NCI-H2227 treated with DMSO at 0.1 percent for 48 hours (cell line): ENCODE measurements at regions not wholly inside any gene's neighbourhood (a gene's known extent, or its start where the extent isn't known, plus 50 kb on each side); places are given as distances from the start of the nearest gene placed in this dataset.
A peak's percentile ranks its signal among the peaks of the same experiment; 100 is the strongest.

Experiments used
- DNase-seq: peaks from one replicate; lab custom pipeline; 2025; lab: John Stamatoyannopoulos, UW

GRCh38 chr3:72591522-72592421, 256.5 kb downstream of the SHQ1 start:
- peak; percentile 1 for DNase-seq

GRCh38 chr3:72590732-72591221, 257.5 kb downstream of the SHQ1 start:
- DNase-seq = peak; percentile 1

GRCh38 chr3:72587282-72587681, 261.0 kb downstream of the SHQ1 start:
- DNase-seq = no peak

GRCh38 chr3:72586694-72587093, 261.6 kb downstream of the SHQ1 start:
- DNase-seq = no peak

- no peak for DNase-seq
Measured at GRCh38 chr3:72585966-72586365, 262.3 kb downstream of the SHQ1 start.

- no peak for DNase-seq
Measured at GRCh38 chr3:72584262-72584661, 264.0 kb downstream of the SHQ1 start.

- DNase-seq = no peak
Measured at GRCh38 chr3:72582963-72583362, 265.3 kb downstream of the SHQ1 start.

- no peak for DNase-seq
Measured at GRCh38 chr3:72582211-72582878, 265.9 kb downstream of the SHQ1 start.

GRCh38 chr3:72580900-72581299, 267.3 kb downstream of the SHQ1 start:
- no peak for DNase-seq

- no peak for DNase-seq
Measured at GRCh38 chr3:72580246-72580756, 267.9 kb downstream of the SHQ1 start.

GRCh38 chr3:72579581-72580245, 268.5 kb downstream of the SHQ1 start:
- no peak for DNase-seq

GRCh38 chr3:72579191-72579580, 269.1 kb downstream of the SHQ1 start:
- DNase-seq = no peak

GRCh38 chr3:72577190-72577589, 271.1 kb downstream of the SHQ1 start:
- no peak for DNase-seq

- DNase-seq = no peak
Measured at GRCh38 chr3:72576563-72576962, 271.7 kb downstream of the SHQ1 start.

GRCh38 chr3:72574144-72574543, 274.1 kb downstream of the SHQ1 start:
- no peak for DNase-seq

- no peak for DNase-seq
Measured at GRCh38 chr3:72573051-72573450, 275.2 kb downstream of the SHQ1 start.

GRCh38 chr3:72572489-72573007, 275.7 kb downstream of the SHQ1 start:
- no peak for DNase-seq

- DNase-seq = no peak
Measured at GRCh38 chr3:72571638-72572114, 276.6 kb downstream of the SHQ1 start.

- DNase-seq = no peak
Measured at GRCh38 chr3:72571052-72571451, 277.2 kb downstream of the SHQ1 start.

- no peak for DNase-seq
Measured at GRCh38 chr3:72569754-72570440, 278.3 kb downstream of the SHQ1 start.

- no peak for DNase-seq
Measured at GRCh38 chr3:72568083-72568482, 280.2 kb downstream of the SHQ1 start.
